ENCODE measurements at regions not wholly inside any gene's neighbourhood (a gene's known extent, or its start where the extent isn't known, plus 50 kb on each side); places are given as distances from the start of the nearest gene placed in this dataset.

GRCh38 chr16:63690267-63690666 lies 1431.6 kb downstream of the CDH11 start:
- intact Hi-C loops (cut with DNase I) = no loop called here
- H3K4me1 ChIP-seq = no peaks in the 10 kb centered on the region
- TF ChIP-seq, protein P1, sequence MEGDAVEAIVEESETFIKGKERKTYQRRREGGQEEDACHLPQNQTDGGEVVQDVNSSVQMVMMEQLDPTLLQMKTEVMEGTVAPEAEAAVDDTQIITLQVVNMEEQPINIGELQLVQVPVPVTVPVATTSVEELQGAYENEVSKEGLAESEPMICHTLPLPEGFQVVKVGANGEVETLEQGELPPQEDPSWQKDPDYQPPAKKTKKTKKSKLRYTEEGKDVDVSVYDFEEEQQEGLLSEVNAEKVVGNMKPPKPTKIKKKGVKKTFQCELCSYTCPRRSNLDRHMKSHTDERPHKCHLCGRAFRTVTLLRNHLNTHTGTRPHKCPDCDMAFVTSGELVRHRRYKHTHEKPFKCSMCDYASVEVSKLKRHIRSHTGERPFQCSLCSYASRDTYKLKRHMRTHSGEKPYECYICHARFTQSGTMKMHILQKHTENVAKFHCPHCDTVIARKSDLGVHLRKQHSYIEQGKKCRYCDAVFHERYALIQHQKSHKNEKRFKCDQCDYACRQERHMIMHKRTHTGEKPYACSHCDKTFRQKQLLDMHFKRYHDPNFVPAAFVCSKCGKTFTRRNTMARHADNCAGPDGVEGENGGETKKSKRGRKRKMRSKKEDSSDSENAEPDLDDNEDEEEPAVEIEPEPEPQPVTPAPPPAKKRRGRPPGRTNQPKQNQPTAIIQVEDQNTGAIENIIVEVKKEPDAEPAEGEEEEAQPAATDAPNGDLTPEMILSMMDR (IDR thresholded peaks at IDR 0.05) = no peak

GRCh38 chr16:63689068-63689467 lies 1432.8 kb downstream of the CDH11 start:
- Histone ChIP-seq H3K9ac (ENCODE audit: low read depth in 2 of 2, low read length in 2 of 2) (no peak overlapping the region), H3K27me3 (no peaks in the 10 kb centered on the region), H3K4me3 (no peak overlapping the region), H3K9me3 (no peaks in the 10 kb centered on the region), H3K27ac (no peak overlapping the region), H3K4me1 (no peaks in the 10 kb centered on the region), H3K36me3 (no peaks in the 10 kb centered on the region)
- intact Hi-C loops (cut with DNase I) = no loop called here
- TF ChIP-seq, protein P1 (IDR thresholded peaks at IDR 0.05) = no peak
- no peak for DNase-seq

More at GRCh38 chr16:63690267-63690666, 1431.6 kb downstream of the CDH11 start:
- Histone ChIP-seq H3K4me3 (no peak overlapping the region), H3K36me3 (no peaks in the 10 kb centered on the region), H3K9me3 (no peaks in the 10 kb centered on the region), H3K9ac (ENCODE audit: low read depth in 2 of 2, low read length in 2 of 2) (no peak overlapping the region), H3K27me3 (no peaks in the 10 kb centered on the region), H3K27ac (no peak overlapping the region)
- no peak for DNase-seq

- H3K9ac ChIP-seq (ENCODE audit: low read depth in 2 of 2, low read length in 2 of 2) = no peak overlapping the region
- no peaks in the 10 kb centered on the region for H3K4me1 ChIP-seq
- H3K27me3 ChIP-seq = no peaks in the 10 kb centered on the region
- DNase-seq = no peak
- intact Hi-C loops (cut with DNase I) = no loop called here
- H3K36me3 ChIP-seq = no peaks in the 10 kb centered on the region
- no peak overlapping the region for H3K4me3 ChIP-seq
- TF ChIP-seq, protein P1 (IDR thresholded peaks at IDR 0.05) = no peak
- no peak overlapping the region for H3K27ac ChIP-seq
- no peaks in the 10 kb centered on the region for H3K9me3 ChIP-seq
Observed at GRCh38 chr16:63684149-63685101, 1437.4 kb downstream of the CDH11 start.

- H3K4me3 ChIP-seq = no peak overlapping the region
- TF ChIP-seq, protein P1 (IDR thresholded peaks at IDR 0.05) = no peak
- DNase-seq = no peak
- no peaks in the 10 kb centered on the region for H3K4me1 ChIP-seq
- intact Hi-C loops (cut with DNase I) = no loop called here
- no peak overlapping the region for H3K27ac ChIP-seq
- H3K9me3 ChIP-seq = no peaks in the 10 kb centered on the region
- no peak overlapping the region for H3K9ac ChIP-seq (ENCODE audit: low read depth in 2 of 2, low read length in 2 of 2)
- H3K27me3 ChIP-seq = no peaks in the 10 kb centered on the region
- H3K36me3 ChIP-seq = no peaks in the 10 kb centered on the region
Observed at GRCh38 chr16:63682844-63683243, 1439.0 kb downstream of the CDH11 start.

GRCh38 chr16:63672493-63672892 lies 1449.4 kb downstream of the CDH11 start:
- intact Hi-C loops (cut with DNase I) = no loop called here
- H3K9me3 ChIP-seq = no peaks in the 10 kb centered on the region
- H3K4me3 ChIP-seq = no peak overlapping the region
- H3K27ac ChIP-seq = no peak overlapping the region
- H3K27me3 ChIP-seq = no peaks in the 10 kb centered on the region
- TF ChIP-seq, protein P1 (IDR thresholded peaks at IDR 0.05) = no peak
- no peak for DNase-seq
- H3K4me1 ChIP-seq = no peaks in the 10 kb centered on the region
- no peak overlapping the region for H3K9ac ChIP-seq (ENCODE audit: low read depth in 2 of 2, low read length in 2 of 2)
- no peaks in the 10 kb centered on the region for H3K36me3 ChIP-seq

All from colonic mucosa (tissue), 4 donors.